ENCODE measurements at regions not wholly inside any gene's neighbourhood (a gene's known extent, or its start where the extent isn't known, plus 50 kb on each side); places are given as distances from the start of the nearest gene placed in this dataset.
"Not testable (repeated sequence)": the region's sequence is repeated elsewhere in the genome, so short reads cannot be mapped to it uniquely, and the experiment has no call there.

DNA sequence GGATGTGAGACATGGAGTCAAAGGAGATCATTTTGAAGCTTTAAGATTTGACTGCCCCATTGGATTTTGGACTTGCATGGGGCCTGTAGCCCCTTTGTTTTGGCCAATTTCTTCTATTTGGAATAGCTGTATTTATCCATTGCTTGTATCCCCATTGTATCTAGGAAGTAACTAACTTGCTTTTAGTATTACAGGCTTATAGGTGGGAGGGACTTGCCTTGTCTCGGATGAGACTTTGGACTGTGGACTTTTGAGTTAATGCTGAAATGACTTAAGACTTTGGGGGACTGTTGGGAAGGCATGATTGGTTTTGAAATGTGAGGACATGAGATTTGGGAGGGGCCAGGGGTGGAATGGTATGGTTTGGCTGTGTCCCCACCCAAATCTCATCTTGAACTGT, 105.2 kb downstream of the FOXD2 start:
- TF ChIP-seq POLR2AphosphoS5, EP300, POLR2A (IDR thresholded peaks at IDR 0.05): not testable (repeated sequence)
- TF ChIP-seq, protein P1, sequence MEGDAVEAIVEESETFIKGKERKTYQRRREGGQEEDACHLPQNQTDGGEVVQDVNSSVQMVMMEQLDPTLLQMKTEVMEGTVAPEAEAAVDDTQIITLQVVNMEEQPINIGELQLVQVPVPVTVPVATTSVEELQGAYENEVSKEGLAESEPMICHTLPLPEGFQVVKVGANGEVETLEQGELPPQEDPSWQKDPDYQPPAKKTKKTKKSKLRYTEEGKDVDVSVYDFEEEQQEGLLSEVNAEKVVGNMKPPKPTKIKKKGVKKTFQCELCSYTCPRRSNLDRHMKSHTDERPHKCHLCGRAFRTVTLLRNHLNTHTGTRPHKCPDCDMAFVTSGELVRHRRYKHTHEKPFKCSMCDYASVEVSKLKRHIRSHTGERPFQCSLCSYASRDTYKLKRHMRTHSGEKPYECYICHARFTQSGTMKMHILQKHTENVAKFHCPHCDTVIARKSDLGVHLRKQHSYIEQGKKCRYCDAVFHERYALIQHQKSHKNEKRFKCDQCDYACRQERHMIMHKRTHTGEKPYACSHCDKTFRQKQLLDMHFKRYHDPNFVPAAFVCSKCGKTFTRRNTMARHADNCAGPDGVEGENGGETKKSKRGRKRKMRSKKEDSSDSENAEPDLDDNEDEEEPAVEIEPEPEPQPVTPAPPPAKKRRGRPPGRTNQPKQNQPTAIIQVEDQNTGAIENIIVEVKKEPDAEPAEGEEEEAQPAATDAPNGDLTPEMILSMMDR (IDR thresholded peaks at IDR 0.05) = not testable (repeated sequence)

All from sigmoid colon (tissue), 4 donors.